PC-3 (cell line): ENCODE measurements at regions not wholly inside any gene's neighbourhood (a gene's known extent, or its start where the extent isn't known, plus 50 kb on each side); places are given as distances from the start of the nearest gene placed in this dataset.

Experiments
- EZH2phosphoT487 ChIP-seq: fragments of 300-600 bp; sonication (generic); IDR thresholded peaks from 2 replicates; pipeline ENCODE4 v1.6.1; 2018; ENCODE audit warnings: mild to moderate bottlenecking, antibody characterized with exemption, low read length, borderline replicate concordance
- TF ChIP-seq, protein P1 (sequence below): fragments of 300-600 bp; sonication (generic); conservative IDR thresholded peaks from 2 replicates; pipeline ENCODE4 v1.5.1; 2017; ENCODE audit warnings: antibody characterized with exemption, low read depth, mild to moderate bottlenecking, low read length

DNA sequence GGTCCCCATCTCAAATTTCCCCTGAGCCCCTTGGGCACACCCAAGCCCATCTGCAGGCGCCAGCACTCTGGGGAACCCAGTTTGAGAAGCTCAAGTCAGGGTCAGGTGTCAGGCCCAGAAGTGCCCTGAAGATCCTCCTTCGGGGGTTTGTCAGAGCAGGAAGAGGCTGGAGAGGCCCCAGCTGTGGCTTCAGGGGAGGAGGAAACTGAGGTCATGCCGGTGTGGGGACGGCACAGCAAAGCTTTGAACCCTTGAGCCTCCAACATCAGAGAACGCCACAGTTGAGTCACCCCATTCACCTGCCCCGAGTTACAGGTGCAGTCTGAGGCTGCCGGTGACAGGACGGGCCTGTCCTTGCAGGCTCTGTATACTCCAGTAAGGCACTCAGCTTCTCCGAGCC is 140.2 kb upstream of the CIBAR2 start:
- TF ChIP-seq, protein P1, sequence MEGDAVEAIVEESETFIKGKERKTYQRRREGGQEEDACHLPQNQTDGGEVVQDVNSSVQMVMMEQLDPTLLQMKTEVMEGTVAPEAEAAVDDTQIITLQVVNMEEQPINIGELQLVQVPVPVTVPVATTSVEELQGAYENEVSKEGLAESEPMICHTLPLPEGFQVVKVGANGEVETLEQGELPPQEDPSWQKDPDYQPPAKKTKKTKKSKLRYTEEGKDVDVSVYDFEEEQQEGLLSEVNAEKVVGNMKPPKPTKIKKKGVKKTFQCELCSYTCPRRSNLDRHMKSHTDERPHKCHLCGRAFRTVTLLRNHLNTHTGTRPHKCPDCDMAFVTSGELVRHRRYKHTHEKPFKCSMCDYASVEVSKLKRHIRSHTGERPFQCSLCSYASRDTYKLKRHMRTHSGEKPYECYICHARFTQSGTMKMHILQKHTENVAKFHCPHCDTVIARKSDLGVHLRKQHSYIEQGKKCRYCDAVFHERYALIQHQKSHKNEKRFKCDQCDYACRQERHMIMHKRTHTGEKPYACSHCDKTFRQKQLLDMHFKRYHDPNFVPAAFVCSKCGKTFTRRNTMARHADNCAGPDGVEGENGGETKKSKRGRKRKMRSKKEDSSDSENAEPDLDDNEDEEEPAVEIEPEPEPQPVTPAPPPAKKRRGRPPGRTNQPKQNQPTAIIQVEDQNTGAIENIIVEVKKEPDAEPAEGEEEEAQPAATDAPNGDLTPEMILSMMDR = no peak
- TF ChIP-seq EZH2phosphoT487 = no peak
